ENCODE measurements at regions not wholly inside any gene's neighbourhood (a gene's known extent, or its start where the extent isn't known, plus 50 kb on each side); places are given as distances from the start of the nearest gene placed in this dataset.

DNA sequence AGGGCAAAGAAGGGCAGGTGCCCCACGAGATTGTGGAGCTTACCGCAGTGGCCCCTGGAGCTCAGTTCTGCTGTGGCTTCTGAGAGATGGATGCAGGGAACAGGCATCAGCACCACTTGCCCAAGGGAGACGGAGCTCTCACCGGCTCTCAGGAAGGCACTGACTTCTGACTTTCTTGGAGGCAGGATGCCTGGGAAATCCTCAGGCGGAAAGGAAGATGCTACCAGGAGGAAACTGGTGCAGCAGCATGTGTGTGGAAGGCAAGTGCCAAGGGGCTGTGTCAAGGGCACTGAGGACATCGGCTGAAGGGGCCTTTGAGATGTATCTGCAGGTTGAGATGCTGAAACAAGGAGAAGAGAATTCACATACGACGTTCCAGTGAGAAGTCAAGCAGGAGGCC is 64.0 kb downstream of the FOXA2 start:
- ChIA-PET POLR2A (no interaction called here), CTCF (no interaction called here)
- H3K27ac ChIP-seq (ENCODE audit: low read depth, low read length): no peak overlapping the region
- H3K4me3 ChIP-seq (ENCODE audit: low read depth, low read length): no peak overlapping the region
- H3K9me3 ChIP-seq (ENCODE audit: control insufficient read depth, insufficient read depth, low read length): peaks cover 8% of the 10 kb centered on the region
- no peak for DNase-seq (ENCODE audit: low read depth, low spot score)
- TF ChIP-seq, protein P1, sequence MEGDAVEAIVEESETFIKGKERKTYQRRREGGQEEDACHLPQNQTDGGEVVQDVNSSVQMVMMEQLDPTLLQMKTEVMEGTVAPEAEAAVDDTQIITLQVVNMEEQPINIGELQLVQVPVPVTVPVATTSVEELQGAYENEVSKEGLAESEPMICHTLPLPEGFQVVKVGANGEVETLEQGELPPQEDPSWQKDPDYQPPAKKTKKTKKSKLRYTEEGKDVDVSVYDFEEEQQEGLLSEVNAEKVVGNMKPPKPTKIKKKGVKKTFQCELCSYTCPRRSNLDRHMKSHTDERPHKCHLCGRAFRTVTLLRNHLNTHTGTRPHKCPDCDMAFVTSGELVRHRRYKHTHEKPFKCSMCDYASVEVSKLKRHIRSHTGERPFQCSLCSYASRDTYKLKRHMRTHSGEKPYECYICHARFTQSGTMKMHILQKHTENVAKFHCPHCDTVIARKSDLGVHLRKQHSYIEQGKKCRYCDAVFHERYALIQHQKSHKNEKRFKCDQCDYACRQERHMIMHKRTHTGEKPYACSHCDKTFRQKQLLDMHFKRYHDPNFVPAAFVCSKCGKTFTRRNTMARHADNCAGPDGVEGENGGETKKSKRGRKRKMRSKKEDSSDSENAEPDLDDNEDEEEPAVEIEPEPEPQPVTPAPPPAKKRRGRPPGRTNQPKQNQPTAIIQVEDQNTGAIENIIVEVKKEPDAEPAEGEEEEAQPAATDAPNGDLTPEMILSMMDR (IDR thresholded peaks at IDR 0.05; ENCODE audit: low read depth, low read length): no peak
- H3K27me3 ChIP-seq (ENCODE audit: control insufficient read depth, insufficient read depth, low read length): no peaks in the 10 kb centered on the region

DNA sequence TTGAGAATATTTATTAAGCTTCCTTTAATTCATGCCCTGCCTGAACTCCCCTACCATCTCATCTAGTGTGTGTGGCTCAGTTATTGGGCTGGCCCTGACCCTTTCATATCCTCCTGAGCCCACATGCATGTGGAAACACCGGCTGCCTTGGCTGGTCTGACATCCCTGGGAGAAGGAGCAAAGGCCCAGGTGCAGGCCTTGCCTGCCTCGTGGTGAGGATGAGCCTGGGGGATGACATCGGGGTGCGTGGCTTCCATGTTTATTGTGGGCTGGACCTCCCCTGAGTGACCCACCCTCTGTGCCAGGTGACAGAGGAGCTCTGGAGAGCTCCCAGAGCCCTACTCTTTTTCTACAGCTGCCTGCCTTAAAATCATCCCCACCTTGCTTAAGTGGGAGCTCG is 69.1 kb downstream of the FOXA2 start:
- Histone ChIP-seq H3K9me3 (ENCODE audit: control insufficient read depth, insufficient read depth, low read length) (peaks cover 3% of the 10 kb centered on the region), H3K4me3 (ENCODE audit: low read depth, low read length) (no peak overlapping the region), H3K27ac (ENCODE audit: low read depth, low read length) (no peak overlapping the region), H3K27me3 (ENCODE audit: control insufficient read depth, insufficient read depth, low read length) (no peaks in the 10 kb centered on the region)
- ChIA-PET POLR2A (no interaction called here), CTCF (no interaction called here)
- DNase-seq (ENCODE audit: low read depth, low spot score): no peak
- TF ChIP-seq, protein P1 (IDR thresholded peaks at IDR 0.05; ENCODE audit: low read depth, low read length): no peak

DNA sequence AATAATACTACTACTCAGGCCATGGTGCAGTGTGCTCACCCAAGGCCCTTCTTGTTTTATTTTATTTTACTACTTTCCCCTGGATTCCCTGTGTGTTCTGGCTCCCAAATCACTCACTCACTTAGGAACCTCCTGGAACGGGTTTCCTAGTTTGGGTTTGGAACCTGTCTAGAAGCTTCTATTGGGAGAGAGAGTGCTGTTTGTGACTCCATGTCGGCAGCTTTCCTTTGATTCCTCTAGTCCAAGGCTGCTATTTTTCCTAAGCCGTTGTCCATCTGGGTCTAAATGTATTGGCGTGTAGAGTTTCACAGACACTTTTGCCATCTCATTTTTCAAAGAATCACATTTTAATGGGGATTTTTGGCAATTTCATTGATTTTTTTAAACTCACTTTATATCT is 70.8 kb downstream of the FOXA2 start:
- Histone ChIP-seq H3K27ac (ENCODE audit: low read depth, low read length) (no peak overlapping the region), H3K27me3 (ENCODE audit: control insufficient read depth, insufficient read depth, low read length) (no peaks in the 10 kb centered on the region), H3K9me3 (ENCODE audit: control insufficient read depth, insufficient read depth, low read length) (peaks cover 3% of the 10 kb centered on the region), H3K4me3 (ENCODE audit: low read depth, low read length) (no peak overlapping the region)
- CTCF ChIA-PET: no interaction called here
- DNase-seq (ENCODE audit: low read depth, low spot score): no peak
- POLR2A ChIA-PET: no interaction called here
- TF ChIP-seq, protein P1 (IDR thresholded peaks at IDR 0.05; ENCODE audit: low read depth, low read length): no peak

DNA sequence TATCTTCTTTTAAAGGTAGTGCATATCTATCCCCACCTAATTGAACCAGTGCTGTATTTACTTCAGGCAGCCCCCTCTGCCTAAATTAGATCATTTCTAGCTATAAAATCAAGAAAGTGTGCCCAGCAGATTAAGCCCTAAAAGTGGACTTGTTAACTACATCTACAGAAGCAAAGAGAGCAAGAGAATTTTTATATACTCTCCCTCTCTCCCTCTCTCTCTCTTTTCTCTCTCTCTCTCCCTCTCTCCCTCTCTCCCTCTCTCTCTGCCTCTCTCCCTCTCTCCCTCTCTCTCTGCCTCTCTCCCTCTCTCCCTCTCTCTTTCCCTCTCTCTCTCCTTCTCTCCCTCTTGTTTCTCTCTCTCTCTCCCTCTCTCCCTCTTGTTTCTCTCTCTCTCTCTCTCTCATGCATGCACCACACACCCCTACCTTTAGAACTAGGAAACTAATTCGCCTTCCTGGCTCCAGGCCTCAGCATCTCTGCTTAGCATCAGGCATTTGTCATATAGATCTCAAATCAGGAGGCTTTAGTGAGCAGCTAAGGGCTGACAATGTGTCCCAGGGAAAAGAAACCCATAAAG is 71.4 kb downstream of the FOXA2 start:
- no peak for DNase-seq (ENCODE audit: low read depth, low spot score)
- Histone ChIP-seq H3K9me3 (ENCODE audit: control insufficient read depth, insufficient read depth, low read length) (peaks cover 3% of the 10 kb centered on the region), H3K4me3 (ENCODE audit: low read depth, low read length) (no peak overlapping the region), H3K27ac (ENCODE audit: low read depth, low read length) (no peak overlapping the region), H3K27me3 (ENCODE audit: control insufficient read depth, insufficient read depth, low read length) (no peaks in the 10 kb centered on the region)
- ChIA-PET CTCF (no interaction called here), POLR2A (no interaction called here)
- TF ChIP-seq, protein P1 (IDR thresholded peaks at IDR 0.05; ENCODE audit: low read depth, low read length): no peak

DNA sequence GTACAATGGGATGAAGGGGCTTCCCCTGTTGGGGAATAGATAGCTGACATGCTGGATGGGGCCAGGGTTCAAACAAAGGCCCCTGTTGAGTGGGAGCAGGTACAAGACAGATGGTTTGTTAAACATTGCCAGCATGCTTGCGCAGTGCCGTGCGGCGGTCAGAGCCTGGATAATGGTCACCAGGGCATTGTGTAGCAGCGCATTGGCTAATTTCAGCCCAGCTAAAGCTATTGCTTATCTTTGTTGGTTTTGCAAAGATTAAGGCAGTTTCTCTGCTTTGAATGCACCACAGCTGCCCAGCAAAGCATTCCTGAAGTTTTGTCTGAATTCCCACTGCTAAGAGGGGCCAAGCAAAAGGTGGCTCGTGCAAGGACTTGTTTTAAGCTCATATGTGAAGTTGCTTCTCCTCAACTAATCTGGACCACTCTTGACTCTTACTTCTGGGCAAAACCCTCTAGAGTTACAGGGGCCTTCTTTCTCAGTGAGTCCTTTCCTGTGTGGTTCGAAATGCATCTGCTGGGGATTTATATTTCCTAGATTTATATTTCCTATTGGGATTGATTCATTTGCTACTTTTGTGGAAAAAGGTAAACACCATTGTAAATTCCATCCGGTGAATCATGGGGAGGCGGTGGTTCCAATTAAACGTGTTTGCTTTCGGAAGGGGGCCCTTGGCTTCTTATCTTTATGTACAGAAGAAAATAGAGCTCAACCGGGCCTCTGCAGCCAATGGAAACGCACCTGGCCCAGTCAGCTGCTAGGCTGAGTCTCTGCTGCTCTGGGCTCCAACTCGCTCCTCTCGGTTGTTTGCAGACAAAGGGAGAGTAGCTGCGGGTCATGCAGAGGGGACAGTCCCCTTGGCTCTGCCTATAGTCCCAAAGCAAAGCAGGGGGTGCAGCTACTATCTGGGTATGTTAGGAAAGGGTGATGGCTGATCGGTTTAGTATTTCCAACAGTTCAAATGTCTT is 72.1 kb downstream of the FOXA2 start:
- H3K4me3 ChIP-seq (ENCODE audit: low read depth, low read length): no peak overlapping the region
- H3K27ac ChIP-seq (ENCODE audit: low read depth, low read length): no peak overlapping the region
- H3K27me3 ChIP-seq (ENCODE audit: control insufficient read depth, insufficient read depth, low read length): no peaks in the 10 kb centered on the region
- POLR2A ChIA-PET: no interaction called here
- CTCF ChIA-PET: no interaction called here
- TF ChIP-seq, protein P1 (IDR thresholded peaks at IDR 0.05; ENCODE audit: low read depth, low read length): no peak
- H3K9me3 ChIP-seq (ENCODE audit: control insufficient read depth, insufficient read depth, low read length): peaks cover 3% of the 10 kb centered on the region
- no peak for DNase-seq (ENCODE audit: low read depth, low spot score)
